GM13977 (cell line): ENCODE measurements at regions not wholly inside any gene's neighbourhood (a gene's known extent, or its start where the extent isn't known, plus 50 kb on each side); places are given as distances from the start of the nearest gene placed in this dataset.

ENCODE experiments used
- DNase-seq: peaks from one replicate; pipeline ENCODE4 v3.0.0; 2012; ENCODE audit warnings: low spot score
- in situ Hi-C: fragments of 300-500 bp; cut with MboI; formaldehyde crosslinking; loops from one replicate; pipeline ENCODE4 v1.12.0; 2022; ENCODE audit warnings: low sequenced_read_pairs, low pct_unique_long_range_greater_than_20kb, mixed read lengths, inconsistent platforms; ENCODE audit not compliant: unreplicated experiment
- TF ChIP-seq, protein P1 (sequence below): IDR thresholded peaks from 2 replicates; pipeline ENCODE4 v1.5.1; 2012; ENCODE audit warnings: mild to moderate bottlenecking, control low read depth; ENCODE audit not compliant: insufficient read depth; ENCODE audit errors: extremely low read depth, missing control alignments

DNA sequence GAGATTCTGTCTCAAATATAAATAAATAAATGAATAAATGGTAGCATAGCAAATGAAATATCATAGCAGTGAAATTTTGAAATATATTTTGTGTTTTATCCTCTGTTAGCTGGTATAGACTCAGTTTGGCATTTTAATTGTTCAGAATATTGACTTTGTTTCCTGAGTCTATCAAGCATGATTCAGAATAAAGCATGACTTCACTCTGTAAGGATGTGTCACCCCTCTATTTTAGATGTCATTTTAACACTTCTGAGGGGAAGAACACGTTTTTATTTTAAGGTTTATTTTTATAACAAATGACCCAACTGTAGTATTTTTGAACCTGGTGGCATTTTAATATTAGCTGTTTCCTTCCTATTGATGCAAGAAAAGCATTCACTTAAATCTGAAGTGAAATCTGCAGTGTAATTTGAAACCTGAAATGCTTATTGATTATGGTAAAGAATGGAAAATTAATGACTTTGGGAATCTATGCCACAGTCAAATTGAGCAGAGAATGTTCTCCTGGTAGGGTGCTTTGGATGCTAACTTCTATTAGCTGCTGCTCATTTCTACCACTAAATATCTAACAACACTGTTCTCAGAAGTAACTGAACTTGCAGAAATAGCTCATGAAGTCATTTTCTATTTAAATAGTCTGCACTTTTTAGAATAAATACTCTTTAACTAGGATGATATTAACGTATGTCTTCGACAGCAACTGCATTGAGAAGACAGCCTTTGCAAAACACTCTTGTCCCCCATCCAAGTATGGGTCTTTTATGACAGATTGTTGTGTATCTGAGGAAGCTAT is 114.2 kb downstream of the SOX4 start:
- DNase-seq: no peak
- in situ Hi-C loops: no loop called here
- TF ChIP-seq, protein P1, sequence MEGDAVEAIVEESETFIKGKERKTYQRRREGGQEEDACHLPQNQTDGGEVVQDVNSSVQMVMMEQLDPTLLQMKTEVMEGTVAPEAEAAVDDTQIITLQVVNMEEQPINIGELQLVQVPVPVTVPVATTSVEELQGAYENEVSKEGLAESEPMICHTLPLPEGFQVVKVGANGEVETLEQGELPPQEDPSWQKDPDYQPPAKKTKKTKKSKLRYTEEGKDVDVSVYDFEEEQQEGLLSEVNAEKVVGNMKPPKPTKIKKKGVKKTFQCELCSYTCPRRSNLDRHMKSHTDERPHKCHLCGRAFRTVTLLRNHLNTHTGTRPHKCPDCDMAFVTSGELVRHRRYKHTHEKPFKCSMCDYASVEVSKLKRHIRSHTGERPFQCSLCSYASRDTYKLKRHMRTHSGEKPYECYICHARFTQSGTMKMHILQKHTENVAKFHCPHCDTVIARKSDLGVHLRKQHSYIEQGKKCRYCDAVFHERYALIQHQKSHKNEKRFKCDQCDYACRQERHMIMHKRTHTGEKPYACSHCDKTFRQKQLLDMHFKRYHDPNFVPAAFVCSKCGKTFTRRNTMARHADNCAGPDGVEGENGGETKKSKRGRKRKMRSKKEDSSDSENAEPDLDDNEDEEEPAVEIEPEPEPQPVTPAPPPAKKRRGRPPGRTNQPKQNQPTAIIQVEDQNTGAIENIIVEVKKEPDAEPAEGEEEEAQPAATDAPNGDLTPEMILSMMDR: no peak

DNA sequence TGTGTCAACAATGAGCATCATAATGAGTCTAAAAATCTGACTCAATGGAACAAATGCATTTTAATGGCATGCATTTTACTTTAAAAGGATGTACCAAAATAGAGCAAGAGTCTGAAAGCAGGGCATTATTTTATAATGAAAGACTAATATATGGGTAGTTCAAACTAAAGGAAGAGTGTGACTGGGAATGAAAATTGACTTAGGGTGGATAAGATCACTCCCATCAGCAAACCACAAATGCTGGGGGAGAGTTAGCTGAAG is 114.7 kb downstream of the SOX4 start:
- TF ChIP-seq, protein P1: no peak
- DNase-seq: no peak
- in situ Hi-C loops: no loop called here

DNA sequence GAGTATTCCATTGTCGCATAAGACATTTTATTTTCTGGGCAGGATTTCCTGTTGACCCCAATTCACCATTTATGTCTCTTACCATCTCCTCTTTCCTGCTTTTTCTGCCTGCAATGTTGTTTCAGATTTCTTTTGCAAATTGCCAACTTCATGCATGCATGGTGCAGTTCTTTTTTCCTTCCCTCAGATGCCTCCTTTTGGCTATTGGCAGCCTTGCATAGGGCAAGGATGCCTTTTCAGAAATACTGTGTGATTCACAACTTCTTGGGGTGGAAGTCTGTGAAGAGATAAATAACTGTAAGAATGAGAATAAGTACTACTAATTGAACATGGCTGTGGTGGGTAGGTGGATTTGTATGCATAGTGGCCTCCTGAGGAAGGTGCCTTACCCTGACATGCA is 116.7 kb downstream of the SOX4 start:
- in situ Hi-C loops: no loop called here
- no peak for DNase-seq
- TF ChIP-seq, protein P1: no peak

DNA sequence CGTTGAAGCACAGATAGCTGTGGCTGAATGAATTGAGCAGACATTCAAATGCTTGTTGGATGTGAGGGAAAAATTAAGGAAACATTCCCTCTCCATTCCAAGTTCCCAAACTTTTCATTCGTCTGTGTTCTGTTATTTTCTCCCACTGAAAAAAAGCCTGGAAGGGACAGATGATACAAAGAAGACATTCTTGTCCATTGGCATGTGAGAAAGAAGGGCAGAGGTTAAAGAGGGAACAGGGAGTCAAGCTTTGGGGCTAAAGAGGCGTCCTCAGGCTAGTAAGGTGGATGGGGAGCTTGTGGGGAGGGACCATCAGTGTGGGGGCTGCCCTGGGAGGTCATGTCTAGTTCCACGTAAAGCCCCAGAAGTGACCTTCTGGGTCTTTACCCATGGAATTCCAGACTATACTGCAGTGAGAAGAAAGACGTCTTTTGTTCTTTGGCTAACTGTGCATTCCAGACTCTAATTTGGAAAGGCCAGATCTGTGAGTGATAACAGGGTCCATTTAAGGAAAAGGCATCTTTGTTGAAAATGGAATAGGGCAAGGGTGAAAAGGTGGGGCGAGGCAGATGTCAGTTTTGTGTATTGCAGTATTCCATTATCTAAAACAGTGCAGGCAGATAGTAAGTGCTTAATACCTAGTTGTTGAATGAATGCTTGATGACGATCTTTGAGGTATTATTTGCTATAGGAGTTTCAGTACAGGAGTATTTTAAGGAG is 117.5 kb downstream of the SOX4 start:
- TF ChIP-seq, protein P1: no peak
- in situ Hi-C loops: no loop called here
- DNase-seq: no peak

DNA sequence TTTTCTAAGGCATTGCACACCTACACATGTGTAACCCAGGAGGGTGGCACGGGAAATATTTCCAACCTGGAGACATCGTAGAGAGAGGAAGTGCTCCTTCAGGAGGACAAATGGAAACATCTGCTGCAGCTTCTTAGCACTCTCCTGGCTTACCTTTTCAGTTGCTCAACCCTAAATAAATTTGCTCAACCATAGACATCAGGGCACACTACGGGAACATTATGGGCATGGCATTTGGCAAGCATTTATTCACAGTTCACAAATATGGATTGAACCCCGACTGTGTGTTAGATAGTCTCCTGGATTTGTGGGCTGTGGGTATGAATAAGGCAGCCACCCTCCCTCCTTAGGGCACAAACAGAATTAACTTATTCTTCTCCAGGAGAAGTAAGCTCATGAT is 118.7 kb downstream of the SOX4 start:
- in situ Hi-C loops: no loop called here
- no peak for DNase-seq
- TF ChIP-seq, protein P1: no peak

DNA sequence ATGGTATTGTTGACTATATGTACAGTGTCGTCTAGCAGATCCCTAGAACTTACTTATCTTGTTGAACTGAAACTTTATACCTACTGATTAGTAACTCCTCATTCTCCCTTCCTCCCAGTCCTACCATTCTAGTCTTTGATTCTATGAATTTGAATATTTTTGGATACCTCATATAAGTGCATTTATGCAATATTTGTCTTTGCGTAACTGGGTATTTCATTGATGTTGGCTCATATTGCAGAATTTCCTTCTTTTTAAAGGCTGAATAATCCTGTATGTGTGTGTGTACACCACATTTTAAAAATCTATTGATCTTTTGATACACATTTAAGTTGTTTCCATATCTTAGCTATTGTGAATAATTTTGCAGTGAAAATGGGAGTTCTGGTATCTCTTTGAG is 119.9 kb downstream of the SOX4 start:
- DNase-seq: no peak
- in situ Hi-C loops: no loop called here
- TF ChIP-seq, protein P1: no peak
